GM18861 (cell line): ENCODE measurements at regions not wholly inside any gene's neighbourhood (a gene's known extent, or its start where the extent isn't known, plus 50 kb on each side); places are given as distances from the start of the nearest gene placed in this dataset.
"Not testable (repeated sequence)": the region's sequence is repeated elsewhere in the genome, so short reads cannot be mapped to it uniquely, and the experiment has no call there.

Source experiments
- ATAC-seq: cut with Tn5 transposase; IDR thresholded peaks from one replicate; pipeline ENCODE4 v1.9.1; 2021; ENCODE audit not compliant: unreplicated experiment

DNA sequence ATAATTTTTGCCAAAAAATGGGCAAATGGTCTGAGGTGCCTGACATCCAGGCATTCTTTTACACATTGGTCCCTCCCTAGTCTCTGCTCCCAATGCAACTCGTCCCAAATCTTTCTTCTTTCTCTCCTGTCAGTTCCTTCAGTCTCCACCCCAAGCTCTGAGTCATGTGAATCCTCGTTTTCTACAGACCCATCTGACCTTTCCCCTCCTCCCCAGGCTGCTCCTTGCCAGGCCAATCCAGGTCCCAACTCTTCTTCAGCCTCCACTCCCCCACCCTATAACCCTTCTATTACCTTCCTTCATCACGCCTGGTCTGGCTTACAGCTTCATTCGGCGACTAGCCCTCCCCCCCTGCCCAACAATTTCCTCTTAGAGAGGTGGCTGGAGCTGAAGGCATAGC, 55.3 kb downstream of the BBS10 start:
- ATAC-seq, result not testable (repeated sequence)

- not testable (repeated sequence) for ATAC-seq
These were observed 55.9 kb downstream of the BBS10 start for GRCh38 chr12:76292305-76292704.

DNA sequence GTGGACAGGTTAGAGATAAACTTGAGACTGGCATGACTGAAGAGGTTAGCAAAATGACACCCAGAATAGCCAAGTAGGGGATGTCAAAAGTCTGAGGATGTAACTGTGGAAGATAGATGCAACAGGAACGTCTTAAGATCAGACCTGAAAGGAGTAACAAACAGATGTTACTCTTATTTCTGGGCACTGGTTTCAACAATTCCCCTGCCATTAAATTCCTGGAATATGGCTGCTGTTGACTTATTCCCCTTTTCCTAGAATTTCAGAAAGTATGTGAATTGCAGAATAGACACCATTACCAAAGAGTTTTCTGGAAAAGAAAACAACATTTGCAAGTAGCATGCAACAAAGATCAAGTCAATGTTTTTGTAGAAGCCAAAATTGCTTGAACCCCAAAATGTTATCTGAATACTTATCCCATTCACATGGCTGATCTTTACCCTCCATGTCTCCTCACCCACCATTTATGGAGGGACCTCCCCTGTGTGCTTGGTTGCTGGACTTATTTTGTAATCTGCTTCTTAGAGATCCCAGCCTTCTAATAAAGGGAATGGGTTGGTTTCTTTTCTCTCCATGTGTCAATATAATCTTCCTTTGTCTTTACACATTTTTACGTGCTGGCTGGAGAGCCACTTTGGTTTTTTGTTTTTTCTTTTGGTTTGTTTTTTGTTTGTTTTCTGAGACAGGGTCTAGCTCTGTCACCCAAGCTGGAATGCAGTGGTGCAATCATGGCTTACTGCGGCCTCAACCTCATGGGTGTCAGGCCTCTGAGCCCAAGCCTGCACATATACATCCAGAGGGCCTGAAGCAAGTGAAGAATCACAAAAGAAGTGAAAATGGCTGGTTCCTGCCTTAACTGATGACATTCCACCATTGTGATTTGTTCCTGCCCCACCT, 57.0 kb downstream of the BBS10 start:
- ATAC-seq, result no peak

GRCh38 chr12:76288218-76288617, 60.0 kb downstream of the BBS10 start:
- ATAC-seq, result no peak

DNA sequence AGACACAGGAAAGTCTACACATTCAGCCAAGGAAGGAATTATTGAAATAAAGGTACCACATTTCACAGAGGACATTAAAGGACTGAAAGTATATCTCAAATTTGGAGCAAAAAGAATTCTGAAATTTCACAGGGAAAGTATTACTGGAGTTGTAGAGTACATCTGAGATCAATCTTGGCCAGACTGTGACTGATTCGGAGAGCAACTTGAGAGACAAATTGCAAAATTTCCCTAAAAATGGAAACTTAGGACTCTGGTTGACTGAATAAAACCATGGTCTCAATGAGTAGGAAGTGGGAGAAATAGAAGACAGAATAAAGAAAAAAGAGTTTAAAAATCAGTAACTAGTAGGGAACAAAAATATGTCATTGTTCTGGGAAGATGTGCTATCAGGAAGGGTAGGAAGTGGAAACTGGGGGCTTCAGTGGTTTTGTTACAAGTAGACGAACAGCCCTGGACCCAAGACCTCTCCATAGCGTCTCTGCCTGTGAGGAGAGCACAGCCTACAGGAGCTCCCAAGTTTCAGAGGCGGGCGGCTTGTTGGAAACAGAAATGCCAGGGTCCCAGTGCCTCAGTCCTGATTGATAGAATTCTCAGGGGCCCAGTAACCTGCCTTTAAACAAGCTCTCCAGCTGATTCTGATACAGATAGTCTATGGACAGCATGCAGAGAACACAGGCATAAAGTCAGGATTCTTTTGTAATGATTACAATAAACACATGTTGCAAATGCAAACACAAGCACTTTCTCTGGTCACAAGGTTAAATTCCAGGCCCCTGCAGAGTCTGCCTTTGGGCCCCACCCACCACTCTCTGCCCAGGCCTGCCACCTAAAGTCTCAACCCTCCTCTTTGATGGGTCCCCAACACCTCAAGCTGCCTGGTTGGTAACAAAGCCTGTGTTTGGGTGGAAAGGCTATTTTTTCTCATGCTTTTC, 63.1 kb downstream of the BBS10 start:
- no peak for ATAC-seq

GRCh38 chr12:76282744-76283143, 65.5 kb downstream of the BBS10 start:
- no peak for ATAC-seq

DNA sequence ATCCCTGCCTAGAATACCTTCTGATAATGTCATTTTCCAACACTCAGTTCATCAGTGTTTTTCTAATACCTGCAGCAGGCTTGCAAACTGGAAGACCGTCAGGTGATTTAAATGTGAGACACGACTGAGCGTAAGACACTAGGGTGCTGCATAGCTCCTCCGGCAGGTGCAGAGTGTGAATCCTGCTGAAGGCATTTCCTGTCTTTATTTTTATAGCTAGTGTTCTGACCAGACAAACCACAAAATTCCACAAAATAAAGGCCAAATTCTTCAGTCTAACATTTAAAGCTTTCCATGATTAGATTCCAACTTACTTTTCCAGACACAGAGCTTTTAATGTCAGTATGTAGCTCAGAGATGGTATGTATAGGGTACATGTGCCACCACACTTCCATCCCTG, 70.7 kb downstream of the BBS10 start:
- no peak for ATAC-seq

DNA sequence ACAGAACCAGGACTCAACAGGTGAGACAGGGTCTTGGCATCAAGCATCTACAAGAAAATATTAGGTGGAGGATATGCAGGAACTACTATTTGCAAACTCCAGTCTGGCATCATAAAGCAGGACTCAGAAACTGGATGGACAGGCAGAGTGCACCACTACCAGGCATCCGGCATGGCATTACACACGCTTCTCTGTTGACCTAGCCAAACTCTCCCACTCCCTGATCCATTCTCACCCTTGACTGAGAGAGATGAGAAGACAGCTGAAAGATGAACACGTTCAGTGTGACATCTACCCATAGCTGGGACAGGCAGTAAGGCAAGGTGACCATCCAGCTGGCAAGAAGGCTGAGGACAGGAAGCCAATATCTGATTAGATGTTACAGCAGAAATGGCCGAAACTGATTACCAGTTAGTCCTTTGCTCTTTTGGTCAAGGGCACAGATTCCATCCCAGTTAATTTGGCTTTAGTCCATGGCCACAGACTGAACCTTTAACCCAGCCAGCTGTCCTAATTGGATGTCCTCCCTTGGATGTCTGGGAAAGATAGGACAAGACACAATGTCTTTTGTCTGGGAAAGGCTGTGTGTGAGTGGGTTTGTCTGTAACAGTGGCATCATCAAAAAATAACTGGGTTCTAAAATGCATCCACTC, 71.6 kb downstream of the BBS10 start:
- no peak for ATAC-seq

DNA sequence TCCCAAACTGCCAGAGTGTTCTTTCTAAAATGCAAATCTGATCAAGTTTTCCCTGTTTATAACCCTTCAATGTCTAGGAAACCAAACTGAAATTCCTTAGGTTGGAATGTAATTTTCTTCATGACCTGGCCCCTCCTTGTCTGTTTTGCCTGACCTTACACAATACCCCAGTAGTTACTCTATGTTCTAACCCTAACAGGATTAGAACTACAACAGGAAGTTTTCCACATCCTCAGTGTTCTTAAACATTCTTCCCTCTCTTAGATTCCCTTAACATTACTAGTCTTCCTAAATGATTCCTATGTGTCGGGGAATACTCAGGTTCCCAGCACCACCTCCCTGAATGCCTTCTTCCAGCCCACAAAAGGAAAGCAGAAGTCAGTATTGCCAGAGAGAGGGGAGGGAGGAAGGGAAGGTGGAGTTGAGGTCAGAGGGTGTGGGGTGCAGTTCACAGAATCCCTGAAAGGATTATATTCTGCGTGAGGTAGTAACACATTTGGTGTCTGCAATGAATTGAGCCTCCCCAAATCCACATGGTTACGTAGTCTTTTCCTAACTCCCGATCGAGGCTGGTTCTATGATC, 72.6 kb downstream of the BBS10 start:
- ATAC-seq, result no peak

DNA sequence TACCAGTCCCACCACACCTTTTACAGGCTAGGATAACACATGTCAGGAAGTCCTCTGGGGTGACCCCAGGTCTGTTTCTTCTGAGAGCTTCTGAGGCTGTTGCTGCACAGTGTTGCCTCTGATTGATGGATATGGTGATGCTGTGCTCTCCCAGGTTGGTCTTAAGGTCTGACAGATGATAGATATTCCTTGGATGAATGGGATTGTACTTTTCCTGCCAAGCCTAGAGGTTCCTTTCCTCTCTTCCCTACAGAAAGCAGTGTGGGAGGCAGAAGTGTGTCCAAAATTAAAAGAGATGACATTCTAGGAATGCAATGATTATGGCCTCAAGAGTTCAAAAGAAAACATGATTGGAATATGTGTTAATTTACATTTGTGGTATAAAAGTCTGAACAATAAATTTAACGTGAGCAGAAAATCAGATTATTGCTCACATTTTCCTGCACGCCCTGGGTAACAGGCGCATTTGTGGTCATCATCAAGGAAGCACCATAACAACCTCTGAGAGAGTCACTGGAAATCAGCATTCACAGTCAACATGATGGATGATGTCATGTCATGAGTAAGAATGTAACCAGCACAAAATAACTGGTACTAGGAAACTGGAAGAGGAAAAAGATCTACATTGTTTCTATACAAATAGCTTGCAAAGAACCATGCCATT, 73.7 kb downstream of the BBS10 start:
- no peak for ATAC-seq

- no peak for ATAC-seq
These were observed 75.9 kb downstream of the BBS10 start for GRCh38 chr12:76272287-76272686.

DNA sequence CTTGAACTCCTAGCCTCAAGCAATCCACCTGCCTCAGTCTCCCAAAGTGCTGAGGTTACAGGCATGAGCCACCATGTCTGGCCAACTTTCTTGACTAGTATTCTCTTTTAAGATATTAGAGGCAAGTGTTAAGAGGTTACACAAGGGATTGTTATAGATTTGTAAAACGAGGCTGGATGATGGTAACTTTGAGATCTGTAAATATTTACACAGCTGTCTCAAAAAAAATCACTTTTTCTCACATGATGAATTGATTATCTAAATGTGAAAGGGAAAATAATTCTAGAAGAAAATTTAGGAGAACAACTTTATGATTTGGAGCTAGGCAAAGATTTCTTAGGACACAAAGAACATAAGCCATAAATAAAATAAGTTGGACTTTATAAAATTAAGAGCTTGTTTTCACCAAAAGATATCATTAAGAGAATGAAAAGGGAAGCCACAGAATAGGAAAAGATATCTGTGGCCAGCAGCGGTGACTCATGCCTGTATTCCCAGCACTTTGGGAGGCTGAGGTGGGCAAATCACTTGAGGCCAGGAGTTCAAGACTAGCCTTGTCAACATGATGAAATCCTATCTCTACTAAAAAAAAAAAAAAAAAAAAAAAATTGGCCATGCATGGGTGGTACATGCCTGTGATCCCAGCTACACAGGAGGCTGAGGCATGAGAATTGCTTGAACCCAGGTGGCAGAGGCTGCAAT, 77.4 kb downstream of the BBS10 start:
- no peak for ATAC-seq

DNA sequence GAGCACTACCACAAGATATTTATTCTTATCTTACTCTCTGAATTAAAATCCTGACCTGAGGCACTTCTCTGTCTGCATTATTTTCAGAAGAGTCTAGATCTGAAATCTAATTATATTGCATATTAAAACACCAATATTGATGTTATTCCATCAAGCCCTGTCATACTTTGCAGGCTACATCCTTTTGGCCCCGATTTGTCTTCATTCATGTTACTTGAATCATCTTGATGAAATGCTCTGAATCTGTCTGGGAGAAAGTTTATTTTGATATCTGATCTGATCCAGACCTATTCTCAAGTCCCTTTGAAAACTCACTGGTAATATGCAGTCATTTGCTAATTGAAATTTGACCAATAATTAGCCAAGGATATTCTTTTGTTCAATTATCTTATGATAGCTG, 79.9 kb downstream of the BBS10 start:
- ATAC-seq, result no peak

- no peak for ATAC-seq
These were observed 81.4 kb downstream of the BBS10 start for GRCh38 chr12:76266797-76267196.

- ATAC-seq, result no peak
These were observed 82.6 kb downstream of the BBS10 start for GRCh38 chr12:76265424-76266180.

DNA sequence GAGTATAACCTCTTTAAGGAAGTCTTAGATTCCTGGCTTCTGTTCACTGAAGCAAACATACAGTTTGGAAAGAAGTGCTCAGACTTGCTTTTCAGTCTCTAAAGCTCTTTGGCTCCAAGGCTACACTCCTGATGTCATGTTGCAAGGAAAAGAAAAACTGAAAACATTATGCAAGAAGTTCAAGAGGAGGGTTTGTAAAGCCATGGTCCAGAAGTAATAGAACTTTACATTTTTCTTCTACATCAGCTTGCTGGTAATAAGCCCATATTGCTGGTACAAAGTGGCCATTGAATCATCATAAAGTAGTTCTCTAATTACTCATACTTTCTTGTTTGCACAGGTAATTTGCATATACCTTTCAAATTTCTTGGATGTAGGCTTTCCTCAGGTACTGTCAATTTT, 83.6 kb downstream of the BBS10 start:
- ATAC-seq, result no peak

GRCh38 chr12:76263696-76264095, 84.5 kb downstream of the BBS10 start:
- no peak for ATAC-seq

- no peak for ATAC-seq
These were observed 87.8 kb downstream of the BBS10 start for GRCh38 chr12:76260390-76260748.
